ENCODE measurements at regions not wholly inside any gene's neighbourhood (a gene's known extent, or its start where the extent isn't known, plus 50 kb on each side); places are given as distances from the start of the nearest gene placed in this dataset.

- TF ChIP-seq CTCF (IDR thresholded peaks at IDR 0.05) = no peak
- TF ChIP-seq POLR2A (IDR thresholded peaks at IDR 0.05) = no peak
Measured at GRCh38 chr7:86969865-86970264, 89.6 kb downstream of the ELAPOR2 start.

Data from lower leg skin (tissue), 3 donors.